Stomach smooth muscle (tissue), 2 donors: ENCODE measurements at regions not wholly inside any gene's neighbourhood (a gene's known extent, or its start where the extent isn't known, plus 50 kb on each side); places are given as distances from the start of the nearest gene placed in this dataset.

Experiments
- H3K27ac ChIP-seq: one replicate; pipeline ENCODE4 v1.7.0; 2013; ENCODE audit warnings: mild to moderate bottlenecking, low read length, inconsistent platforms
- H3K27me3 ChIP-seq, 2 donors: one replicate each; pipeline ENCODE4 v1.7.0; 2013; ENCODE audit warnings: low read length in 2 of 2; ENCODE audit not compliant: insufficient read depth in 2 of 2, control insufficient read depth in 1 of 2
- H3K36me3 ChIP-seq, 2 donors: one replicate each; pipeline ENCODE4 v1.7.0; 2013; ENCODE audit warnings: low read length in 2 of 2; ENCODE audit not compliant: control insufficient read depth in 2 of 2, insufficient read depth in 2 of 2
- H3K4me1 ChIP-seq: one replicate; pipeline ENCODE4 v1.7.0; 2013; ENCODE audit warnings: low read length; ENCODE audit not compliant: control insufficient read depth, insufficient read depth
- H3K4me3 ChIP-seq, 2 donors: one replicate each; pipeline ENCODE4 v1.7.0; 2013; ENCODE audit warnings: low read length in 2 of 2
- H3K9ac ChIP-seq, 2 donors: one replicate each; pipeline ENCODE4 v1.7.0; 2013; ENCODE audit warnings: low read length in 2 of 2, mild to moderate bottlenecking in 1 of 2
- H3K9me3 ChIP-seq, 2 donors: one replicate each; pipeline ENCODE4 v1.7.0; 2013; ENCODE audit warnings: low read length in 2 of 2; ENCODE audit not compliant: control insufficient read depth in 2 of 2
- donor health status: healthy.
- donor health status: Pancreatic carcinoma.

DNA sequence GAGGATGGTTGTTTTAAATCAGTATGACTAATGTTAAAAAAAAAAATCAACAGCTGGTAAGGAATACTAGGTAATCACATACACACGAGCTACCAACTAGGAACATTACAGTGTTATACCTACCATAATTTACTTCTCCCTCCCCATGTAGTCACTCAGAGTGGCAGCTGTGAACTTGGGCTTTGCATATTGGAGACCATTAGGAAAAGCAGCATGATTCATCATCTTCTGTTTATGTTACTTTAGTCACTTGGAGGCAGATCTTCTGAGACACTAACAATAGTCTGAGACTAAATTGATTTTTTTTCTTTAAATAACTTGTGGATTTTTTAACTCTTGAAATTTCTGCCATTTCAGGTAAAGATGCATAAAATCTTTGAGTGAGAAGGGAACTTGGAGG, 141.5 kb upstream of the NR4A3 start:
- Histone ChIP-seq H3K9me3 (peaks cover 0 to 3% of the 10 kb centered on the region in 2 donors), H3K36me3 (no peaks in the 10 kb centered on the region), H3K27ac (no peak overlapping the region), H3K4me3 (no peak overlapping the region), H3K27me3 (no peaks in the 10 kb centered on the region), H3K4me1 (no peaks in the 10 kb centered on the region), H3K9ac (no peak overlapping the region)

GRCh38 chr9:99681113-99681512, 140.6 kb upstream of the NR4A3 start:
- H3K36me3 ChIP-seq: no peaks in the 10 kb centered on the region
- H3K4me3 ChIP-seq: no peak overlapping the region
- H3K27ac ChIP-seq: no peak overlapping the region
- H3K27me3 ChIP-seq: no peaks in the 10 kb centered on the region
- no peak overlapping the region for H3K9ac ChIP-seq
- no peaks in the 10 kb centered on the region for H3K4me1 ChIP-seq
- peaks cover 0 to 3% of the 10 kb centered on the region in 2 donors for H3K9me3 ChIP-seq

DNA sequence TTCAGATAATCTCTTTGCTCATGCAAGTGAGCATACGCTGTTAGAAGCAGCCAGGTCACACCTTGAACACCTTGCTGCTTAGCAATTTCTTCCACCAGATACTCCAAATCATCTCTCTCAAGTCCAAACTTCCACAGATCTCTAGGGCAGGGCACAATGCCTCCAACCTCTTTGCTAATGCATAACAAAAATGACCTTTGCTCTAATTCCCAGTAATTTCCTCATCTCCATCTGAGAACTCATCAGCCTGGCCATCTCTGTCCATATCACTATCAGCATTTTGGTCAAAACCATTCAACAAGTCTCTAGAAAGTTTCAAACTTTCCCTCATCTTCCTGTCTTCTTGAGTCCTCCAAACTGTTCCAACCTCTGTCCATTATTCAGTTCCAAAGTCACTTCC, 139.3 kb upstream of the NR4A3 start:
- no peaks in the 10 kb centered on the region for H3K4me1 ChIP-seq
- H3K27ac ChIP-seq: no peak overlapping the region
- no peaks in the 10 kb centered on the region for H3K36me3 ChIP-seq
- H3K9ac ChIP-seq: no peak overlapping the region
- H3K9me3 ChIP-seq: peaks cover 0 to 3% of the 10 kb centered on the region in 2 donors
- H3K27me3 ChIP-seq: no peaks in the 10 kb centered on the region
- H3K4me3 ChIP-seq: no peak overlapping the region

GRCh38 chr9:99682870-99683269, 138.8 kb upstream of the NR4A3 start:
- Histone ChIP-seq H3K36me3 (no peaks in the 10 kb centered on the region), H3K4me1 (no peaks in the 10 kb centered on the region), H3K27ac (no peak overlapping the region), H3K9ac (no peak overlapping the region), H3K9me3 (peaks cover 0 to 3% of the 10 kb centered on the region in 2 donors), H3K4me3 (no peak overlapping the region), H3K27me3 (no peaks in the 10 kb centered on the region)

GRCh38 chr9:99690573-99690972, 131.1 kb upstream of the NR4A3 start:
- no peaks in the 10 kb centered on the region for H3K27me3 ChIP-seq
- no peaks in the 10 kb centered on the region for H3K36me3 ChIP-seq
- no peaks in the 10 kb centered on the region for H3K9me3 ChIP-seq
- no peak overlapping the region for H3K27ac ChIP-seq
- H3K4me1 ChIP-seq: no peaks in the 10 kb centered on the region
- H3K9ac ChIP-seq: no peak overlapping the region
- no peak overlapping the region for H3K4me3 ChIP-seq

DNA sequence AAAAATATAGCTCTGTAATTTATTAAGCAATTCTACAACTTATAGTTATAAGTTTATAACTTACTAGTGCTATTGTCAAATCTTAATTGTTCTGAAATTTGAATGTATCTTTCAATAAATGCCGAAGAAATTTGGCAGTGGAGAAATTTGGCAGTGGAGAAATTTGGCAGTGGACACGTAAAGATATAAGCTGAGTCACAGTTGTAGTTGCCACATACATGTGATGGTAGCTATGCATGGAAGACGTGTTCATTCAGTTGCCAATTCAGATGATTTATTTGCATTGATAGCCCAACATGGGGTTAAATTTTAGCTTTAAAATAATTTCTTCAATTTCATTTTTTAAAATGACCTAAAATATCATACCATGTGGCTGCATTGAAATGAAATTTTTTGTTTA, 127.8 kb upstream of the NR4A3 start:
- Histone ChIP-seq H3K9ac (no peak overlapping the region), H3K9me3 (no peaks in the 10 kb centered on the region), H3K4me3 (no peak overlapping the region), H3K27ac (no peak overlapping the region), H3K4me1 (no peaks in the 10 kb centered on the region), H3K27me3 (no peaks in the 10 kb centered on the region), H3K36me3 (no peaks in the 10 kb centered on the region)

DNA sequence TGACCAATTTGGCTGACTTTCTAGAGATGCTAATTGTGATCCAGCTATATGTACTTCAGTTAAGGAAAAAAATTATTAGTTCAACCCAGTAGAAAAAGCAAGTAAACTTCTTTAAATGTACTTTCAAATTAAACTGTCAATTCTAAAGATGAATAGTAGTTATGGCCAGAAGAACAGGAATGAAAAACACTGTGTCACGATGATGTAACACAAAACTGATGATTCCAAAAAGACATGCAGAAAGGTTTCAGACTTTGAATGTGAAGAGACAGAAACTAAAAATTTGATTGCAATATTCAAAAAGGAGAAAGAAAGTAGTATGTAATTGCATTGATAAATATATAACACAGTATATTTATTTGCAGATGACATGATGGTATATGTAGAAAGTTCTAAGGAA, 127.3 kb upstream of the NR4A3 start:
- Histone ChIP-seq H3K4me3 (no peak overlapping the region), H3K9ac (no peak overlapping the region), H3K27ac (no peak overlapping the region), H3K27me3 (no peaks in the 10 kb centered on the region), H3K36me3 (no peaks in the 10 kb centered on the region), H3K9me3 (no peaks in the 10 kb centered on the region), H3K4me1 (no peaks in the 10 kb centered on the region)

DNA sequence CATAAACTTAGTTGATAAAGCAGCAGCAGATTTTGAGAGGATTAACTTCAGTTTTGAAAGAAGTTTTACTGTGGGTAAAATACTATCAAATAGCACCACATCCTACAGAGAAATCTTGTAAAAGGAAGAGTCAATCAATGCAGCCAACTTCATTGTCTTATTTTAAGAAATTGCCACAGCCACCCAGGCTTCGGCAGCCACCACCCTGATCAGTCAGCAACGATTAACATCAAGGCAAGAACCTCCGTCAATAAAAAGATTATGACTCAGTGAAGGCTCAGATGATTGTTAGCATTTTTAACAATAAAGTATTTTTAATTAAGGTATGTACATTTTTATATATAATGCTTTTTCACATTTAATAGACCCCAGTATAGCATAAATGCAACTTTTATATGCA, 122.3 kb upstream of the NR4A3 start:
- no peak overlapping the region for H3K4me3 ChIP-seq
- H3K36me3 ChIP-seq: no peaks in the 10 kb centered on the region
- no peaks in the 10 kb centered on the region for H3K27me3 ChIP-seq
- no peak overlapping the region for H3K27ac ChIP-seq
- H3K9me3 ChIP-seq: no peaks in the 10 kb centered on the region
- H3K4me1 ChIP-seq: no peaks in the 10 kb centered on the region
- no peak overlapping the region for H3K9ac ChIP-seq

- H3K27ac ChIP-seq: no peak overlapping the region
- H3K4me1 ChIP-seq: no peaks in the 10 kb centered on the region
- no peaks in the 10 kb centered on the region for H3K27me3 ChIP-seq
- no peaks in the 10 kb centered on the region for H3K9me3 ChIP-seq
- no peak overlapping the region for H3K9ac ChIP-seq
- no peaks in the 10 kb centered on the region for H3K36me3 ChIP-seq
- H3K4me3 ChIP-seq: no peak overlapping the region
Observed at GRCh38 chr9:99712214-99712613, 109.5 kb upstream of the NR4A3 start.

DNA sequence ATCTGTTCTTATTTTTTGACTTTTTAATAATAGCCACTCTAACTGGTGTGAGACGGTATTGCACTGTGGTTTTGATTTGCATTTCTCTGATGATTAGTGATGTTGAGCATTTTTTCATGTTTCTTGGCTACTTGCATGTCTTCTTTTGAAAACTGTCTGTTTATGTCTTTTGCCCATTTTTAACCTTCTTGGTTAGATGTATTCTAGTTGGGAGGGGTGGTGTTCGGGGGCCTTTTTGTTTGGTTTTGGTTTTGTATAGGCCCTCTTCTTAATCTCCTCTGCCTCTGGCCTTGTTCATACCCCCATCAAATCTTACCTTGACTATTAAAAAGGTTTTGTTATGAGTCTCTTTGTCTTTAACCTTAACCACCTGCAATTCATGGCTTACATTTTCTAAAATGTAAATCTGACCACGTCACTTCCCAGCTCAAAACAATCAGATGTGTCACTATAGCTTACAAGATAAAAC, 107.8 kb upstream of the NR4A3 start:
- Histone ChIP-seq H3K9ac (no peak overlapping the region), H3K27me3 (no peaks in the 10 kb centered on the region), H3K4me3 (no peak overlapping the region), H3K36me3 (no peaks in the 10 kb centered on the region), H3K4me1 (no peaks in the 10 kb centered on the region), H3K9me3 (no peaks in the 10 kb centered on the region), H3K27ac (no peak overlapping the region)

DNA sequence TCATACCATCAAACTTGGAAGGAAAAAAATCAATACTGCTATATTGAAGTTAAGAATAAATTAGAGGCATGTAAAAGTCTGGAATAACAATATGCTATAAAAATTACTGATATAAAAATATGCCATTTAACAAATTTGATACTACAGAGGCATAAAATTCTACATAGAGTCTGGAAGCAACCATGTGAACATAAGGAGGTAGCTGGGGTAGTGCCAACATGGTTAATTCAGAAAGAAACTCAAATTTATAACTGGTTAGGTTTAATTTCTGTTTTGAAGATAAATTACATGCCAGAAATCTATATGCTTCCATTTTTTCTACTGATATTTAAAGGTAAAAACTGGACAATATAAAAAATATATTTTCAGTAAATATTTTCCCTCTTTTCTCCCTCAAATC, 103.1 kb upstream of the NR4A3 start:
- no peaks in the 10 kb centered on the region for H3K9me3 ChIP-seq
- H3K4me3 ChIP-seq: no peak overlapping the region
- no peak overlapping the region for H3K9ac ChIP-seq
- H3K27ac ChIP-seq: no peak overlapping the region
- no peaks in the 10 kb centered on the region for H3K27me3 ChIP-seq
- no peaks in the 10 kb centered on the region for H3K4me1 ChIP-seq
- no peaks in the 10 kb centered on the region for H3K36me3 ChIP-seq
